ENCODE measurements at regions not wholly inside any gene's neighbourhood (a gene's known extent, or its start where the extent isn't known, plus 50 kb on each side); places are given as distances from the start of the nearest gene placed in this dataset.

DNA sequence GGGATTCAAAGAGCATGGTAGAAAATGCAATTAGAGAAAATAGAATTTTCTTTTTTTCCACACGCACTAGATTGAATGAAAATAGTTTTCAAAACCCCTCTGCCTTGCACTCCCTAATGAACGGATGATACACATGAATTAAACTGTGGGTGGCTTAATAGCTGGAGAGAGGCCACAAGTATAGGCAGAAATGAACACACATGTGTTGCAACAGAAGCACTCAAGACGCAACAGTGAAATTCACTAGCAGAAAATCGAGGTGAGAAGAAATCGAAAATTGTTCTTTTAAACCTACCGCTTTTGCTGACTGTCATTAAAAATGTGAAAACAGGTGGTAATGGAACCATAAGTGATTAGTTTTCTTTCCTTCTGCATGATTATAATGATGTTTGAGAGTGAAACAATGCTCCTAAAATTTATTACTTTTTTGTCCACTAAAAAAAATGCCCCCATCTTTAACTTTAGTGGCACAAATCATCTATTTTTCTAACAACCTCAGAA is 59.3 kb upstream of the GPCPD1 start:
- TF ChIP-seq, protein P1, sequence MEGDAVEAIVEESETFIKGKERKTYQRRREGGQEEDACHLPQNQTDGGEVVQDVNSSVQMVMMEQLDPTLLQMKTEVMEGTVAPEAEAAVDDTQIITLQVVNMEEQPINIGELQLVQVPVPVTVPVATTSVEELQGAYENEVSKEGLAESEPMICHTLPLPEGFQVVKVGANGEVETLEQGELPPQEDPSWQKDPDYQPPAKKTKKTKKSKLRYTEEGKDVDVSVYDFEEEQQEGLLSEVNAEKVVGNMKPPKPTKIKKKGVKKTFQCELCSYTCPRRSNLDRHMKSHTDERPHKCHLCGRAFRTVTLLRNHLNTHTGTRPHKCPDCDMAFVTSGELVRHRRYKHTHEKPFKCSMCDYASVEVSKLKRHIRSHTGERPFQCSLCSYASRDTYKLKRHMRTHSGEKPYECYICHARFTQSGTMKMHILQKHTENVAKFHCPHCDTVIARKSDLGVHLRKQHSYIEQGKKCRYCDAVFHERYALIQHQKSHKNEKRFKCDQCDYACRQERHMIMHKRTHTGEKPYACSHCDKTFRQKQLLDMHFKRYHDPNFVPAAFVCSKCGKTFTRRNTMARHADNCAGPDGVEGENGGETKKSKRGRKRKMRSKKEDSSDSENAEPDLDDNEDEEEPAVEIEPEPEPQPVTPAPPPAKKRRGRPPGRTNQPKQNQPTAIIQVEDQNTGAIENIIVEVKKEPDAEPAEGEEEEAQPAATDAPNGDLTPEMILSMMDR (IDR thresholded peaks at IDR 0.05; ENCODE audit: low read depth, low read length), result no peak
- no peak for TF ChIP-seq EZH2phosphoT487 (IDR thresholded peaks at IDR 0.05; ENCODE audit: low read depth)

All from OCI-LY3 (cell line).